T-helper 1 cell treated with Interleukin-12 subunit alpha and Interleukin-12 subunit beta and Interleukin-4 antibody, amounts not matched to agents 30 ng/mL and 1 ng/mL, for 36 hours (primary cell): ENCODE measurements at regions not wholly inside any gene's neighbourhood (a gene's known extent, or its start where the extent isn't known, plus 50 kb on each side); places are given as distances from the start of the nearest gene placed in this dataset.
"Not testable (repeated sequence)": the region's sequence is repeated elsewhere in the genome, so short reads cannot be mapped to it uniquely, and the experiment has no call there.

Source experiments
- intact Hi-C: fragments of 100-400 bp; cut with micrococcal nuclease; formaldehyde crosslinking; loops from one replicate; pipeline ENCODE4 v1.15.1; 2024

DNA sequence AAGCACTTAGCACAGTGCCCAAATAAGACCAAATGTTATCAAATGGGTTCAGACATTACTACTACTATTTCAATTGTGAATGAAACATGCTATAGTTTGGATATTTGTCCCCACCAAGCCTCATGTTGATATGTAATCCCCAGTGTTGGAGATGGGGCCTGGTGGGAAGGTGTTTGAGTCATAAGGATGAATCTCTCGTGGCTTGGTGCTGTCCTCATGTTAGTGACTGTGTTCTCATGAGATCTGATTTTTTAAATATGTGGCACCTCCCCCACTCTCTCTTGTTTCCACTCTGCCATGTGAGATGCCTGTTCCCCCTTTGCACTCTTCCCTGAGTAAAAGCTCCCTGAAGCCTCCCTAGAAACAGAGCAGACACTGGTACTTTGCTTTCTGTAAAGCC lies 148.7 kb upstream of the TGFBR2 start:
- intact Hi-C loops = no loop called here

DNA sequence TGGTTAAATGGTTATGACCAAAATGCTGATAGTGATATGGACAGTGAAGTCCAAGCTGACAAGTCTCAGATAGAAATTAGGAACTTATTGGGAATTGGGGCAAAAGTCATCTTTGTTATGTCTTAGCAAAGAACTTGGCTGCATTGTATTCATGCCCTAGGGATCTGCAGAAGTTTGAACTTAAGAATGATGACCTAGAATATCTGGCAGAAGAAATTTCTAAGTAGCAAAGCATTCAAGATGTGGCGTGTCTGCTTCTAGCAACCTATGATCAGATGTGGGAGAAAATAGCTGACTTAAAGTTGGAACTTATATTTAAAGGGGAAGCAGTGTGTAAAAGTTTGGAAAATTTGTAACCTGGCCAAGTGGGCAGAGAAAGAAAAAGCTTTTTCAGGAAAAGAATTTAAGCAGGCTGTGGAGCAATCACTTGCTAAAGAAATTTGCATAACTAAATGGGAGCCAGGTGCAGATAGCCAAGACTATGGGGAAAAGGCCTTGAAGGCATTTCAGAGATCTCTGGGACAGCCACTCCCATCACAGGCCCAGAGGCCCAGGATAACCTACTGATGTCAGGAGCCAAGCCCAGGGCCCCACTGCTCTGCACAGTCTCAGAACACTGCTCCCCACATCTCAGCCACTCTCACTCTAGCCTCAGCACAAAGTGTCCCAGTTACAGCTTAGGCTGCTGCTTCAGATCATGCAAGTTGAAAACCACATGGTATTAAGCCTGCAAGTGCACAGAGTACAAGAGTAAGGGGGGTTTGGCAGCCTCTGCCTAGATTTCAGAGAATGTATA lies 147.8 kb upstream of the TGFBR2 start:
- intact Hi-C loops = no loop called here

DNA sequence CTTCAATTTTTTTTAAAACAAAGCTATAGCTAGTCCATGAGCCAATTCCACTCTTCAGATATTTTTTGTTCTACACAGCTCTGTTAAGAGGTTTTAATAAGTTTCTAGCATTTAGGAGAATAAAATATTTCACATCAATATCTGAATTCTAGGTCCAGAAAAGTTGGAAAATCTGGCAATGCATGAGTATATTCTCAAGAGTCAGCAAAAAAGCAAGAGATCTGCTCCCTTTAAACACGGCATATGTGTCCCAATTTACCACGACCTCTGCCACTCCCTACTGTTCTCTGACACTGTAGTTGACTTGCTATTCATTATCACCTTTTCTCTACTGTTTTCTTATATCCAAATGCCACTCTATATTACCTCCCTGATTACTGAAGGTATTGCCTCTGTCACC lies 145.1 kb upstream of the TGFBR2 start:
- intact Hi-C loops = no loop called here

DNA sequence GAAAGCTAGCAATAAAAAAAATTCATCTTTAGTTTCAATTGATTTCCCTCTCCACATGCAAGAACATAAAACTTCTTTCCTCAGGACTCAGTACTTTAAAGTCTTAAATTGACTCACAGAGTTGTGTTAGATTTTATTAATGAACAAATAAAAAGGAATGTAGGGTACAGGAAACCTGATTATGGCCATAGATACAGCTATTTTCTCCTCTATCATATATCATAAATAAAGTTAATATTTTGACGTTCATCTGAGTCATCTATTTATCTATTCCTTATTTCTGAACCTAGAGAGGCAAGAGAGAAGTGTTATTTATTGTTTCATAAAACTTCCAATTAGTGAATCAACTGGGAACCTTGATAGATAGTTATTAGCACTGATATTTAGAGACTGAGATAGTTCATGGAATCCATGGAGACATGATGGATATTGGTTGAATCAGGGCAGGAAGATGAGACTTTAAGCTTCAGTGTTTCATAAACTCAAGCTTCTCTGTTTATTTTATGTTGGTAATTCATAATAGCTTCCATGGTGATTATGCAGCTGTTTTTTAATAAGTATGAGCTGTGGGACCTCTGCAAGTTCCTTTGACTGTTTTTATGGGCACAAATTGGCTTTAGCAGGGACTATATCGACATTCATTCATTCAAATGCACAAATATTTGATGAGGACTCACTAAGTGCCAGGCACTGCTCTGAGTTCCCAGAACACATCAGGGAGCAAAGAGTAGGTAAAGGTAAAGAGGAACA lies 143.5 kb upstream of the TGFBR2 start:
- intact Hi-C loops = no loop called here

DNA sequence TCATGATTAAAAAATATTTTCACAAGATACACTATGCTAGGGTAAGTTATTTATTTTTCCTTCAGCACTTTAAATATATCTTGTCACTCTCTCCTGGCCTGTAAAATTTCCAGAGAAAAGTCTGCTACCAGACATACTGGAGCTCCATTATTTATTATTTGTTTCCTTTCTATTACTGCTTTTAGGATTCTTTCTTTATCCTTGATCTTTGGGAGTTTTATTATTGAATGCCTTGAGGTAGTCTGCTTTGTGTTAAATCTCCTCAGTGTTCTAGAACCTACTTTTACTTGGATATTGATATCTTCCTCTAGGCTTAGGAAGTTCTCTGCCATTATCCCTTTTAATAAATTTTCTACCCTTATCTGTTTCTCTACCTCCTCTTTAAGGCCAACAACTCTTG lies 142.0 kb upstream of the TGFBR2 start:
- intact Hi-C loops = no loop called here

DNA sequence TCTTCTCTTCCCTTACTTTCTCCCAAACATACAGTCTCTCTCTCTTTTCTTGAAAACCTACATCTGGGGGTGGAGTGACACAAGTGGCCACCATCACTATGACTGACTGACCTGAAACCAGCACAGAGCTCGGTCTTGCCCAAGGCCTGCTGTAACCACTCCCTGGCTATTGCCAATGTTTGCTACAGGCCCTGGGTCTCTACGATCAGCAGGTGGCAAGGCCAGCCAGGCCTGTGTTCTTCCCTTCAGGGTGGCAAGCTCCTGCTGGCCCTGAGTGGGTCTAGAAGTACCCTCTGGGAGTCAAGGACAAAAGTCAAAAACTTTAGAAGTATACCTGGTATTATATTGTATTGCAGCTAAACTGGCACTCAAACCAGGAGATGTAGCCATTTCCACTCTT lies 140.9 kb upstream of the TGFBR2 start:
- intact Hi-C loops = no loop called here

DNA sequence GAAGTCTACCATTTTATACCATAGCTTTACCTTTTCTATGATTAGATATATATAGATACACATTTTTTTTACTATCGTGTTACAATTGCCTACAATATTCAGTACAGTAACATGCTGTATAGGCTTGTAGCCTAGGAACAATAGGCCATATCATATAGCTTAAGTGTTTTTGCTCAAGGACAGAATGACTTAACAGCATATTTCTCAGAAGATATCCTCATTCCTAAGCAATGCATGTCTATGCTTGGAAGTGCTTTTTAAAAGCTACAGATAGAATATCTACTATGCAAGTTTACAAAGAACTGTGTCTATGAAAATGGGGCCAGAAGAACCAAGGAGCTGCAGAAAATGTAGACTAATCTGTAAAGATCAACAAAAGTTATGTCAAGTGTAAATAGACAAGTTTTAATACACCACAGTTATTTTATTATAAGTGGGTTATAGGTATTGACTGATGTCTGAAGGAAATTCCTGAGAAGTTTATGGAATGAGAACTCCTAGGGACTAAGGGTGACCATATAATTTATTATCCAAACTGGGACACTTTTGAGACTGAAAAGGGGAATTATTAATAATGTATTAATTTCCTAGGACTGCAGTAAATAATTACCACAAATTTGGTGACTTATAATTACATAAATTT lies 138.7 kb upstream of the TGFBR2 start:
- intact Hi-C loops = no loop called here

DNA sequence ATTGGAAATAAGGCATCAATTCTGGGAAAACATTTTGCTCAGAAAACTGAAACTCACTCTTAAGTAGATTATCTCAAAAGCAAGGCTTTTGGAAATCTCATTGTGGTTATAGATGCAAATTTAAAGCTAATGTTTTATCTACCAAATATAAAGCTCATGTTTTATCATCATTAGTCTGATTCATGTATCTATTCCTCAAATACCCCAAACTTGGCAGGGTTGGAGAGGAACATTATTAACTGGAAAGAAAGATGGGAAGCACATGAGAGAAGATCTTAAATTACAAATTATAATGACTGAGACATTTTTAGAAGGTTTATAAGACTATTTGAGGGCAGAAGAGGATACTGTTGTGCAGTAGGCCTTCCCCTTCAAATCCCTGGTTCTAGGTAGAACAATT lies 137.3 kb upstream of the TGFBR2 start:
- intact Hi-C loops = no loop called here

DNA sequence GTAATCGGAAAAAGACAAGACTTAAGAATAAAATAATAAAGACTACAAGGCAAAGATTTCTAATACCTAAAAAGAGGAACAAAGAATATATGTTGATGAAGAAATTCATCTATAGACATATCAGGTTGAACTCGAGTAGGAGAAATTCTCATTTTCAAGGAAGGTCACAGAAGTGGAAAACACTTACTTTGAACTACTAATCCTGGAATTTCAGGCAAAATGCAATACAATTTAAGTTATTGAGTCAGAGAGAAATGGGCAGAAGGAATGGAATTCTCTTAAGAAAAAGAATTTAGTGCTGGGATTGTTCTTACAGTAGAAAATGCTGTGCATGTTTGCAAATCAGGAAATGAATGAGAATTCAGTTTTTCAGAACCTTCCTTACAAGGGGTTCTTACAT lies 135.9 kb upstream of the TGFBR2 start:
- intact Hi-C loops = no loop called here

DNA sequence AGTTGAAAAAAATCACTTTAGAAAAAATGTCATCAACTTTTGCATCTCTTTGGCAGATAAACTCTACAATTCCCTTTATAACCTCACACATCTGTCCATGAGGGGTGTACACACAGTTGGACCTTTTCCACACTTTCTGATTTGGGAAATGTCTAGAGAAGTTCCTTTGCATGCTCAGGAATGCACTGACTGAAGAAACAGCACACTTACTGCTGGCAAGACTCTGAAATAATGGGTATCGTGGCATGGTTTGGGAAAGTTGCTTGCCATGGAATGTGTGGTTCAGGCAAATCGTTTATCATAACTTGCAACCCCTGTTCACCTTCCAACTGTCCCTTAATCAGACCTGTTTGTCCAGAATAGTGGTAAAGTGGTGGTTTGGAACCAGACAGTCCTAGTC lies 135.3 kb upstream of the TGFBR2 start:
- intact Hi-C loops = no loop called here

DNA sequence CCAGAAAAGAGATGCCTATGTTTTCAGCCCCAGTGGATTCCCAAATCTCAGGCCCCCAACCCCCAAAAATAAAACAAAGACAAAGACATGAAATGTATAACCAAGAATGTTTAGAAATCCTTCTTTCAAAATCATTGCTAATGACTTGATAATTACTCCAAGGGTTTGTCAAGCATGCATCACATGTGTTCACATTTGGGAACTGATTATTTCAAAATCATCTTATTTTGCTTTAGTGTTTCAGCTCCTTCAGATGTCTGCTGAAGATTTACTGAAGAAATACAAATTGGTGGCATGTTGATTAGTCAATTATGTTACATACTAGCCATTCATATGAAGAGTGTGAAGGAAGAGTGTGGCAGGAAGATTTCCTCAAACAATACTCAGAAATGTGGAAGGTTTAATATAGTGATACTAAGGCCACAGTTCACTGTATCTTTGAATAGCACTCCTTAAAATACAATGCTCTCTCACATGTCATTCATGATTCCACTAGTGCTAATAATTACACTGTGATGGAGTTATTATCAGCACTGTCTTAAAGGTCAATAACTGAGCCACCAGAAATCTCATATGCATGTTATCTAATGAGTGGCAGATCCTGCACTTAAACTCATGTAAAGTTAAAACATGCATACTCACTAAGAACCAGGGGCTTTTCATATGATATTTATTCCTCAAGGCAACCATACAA lies 134.5 kb upstream of the TGFBR2 start:
- intact Hi-C loops = loop anchor here (1.0 kb wide), 1 partner anchor 14 kb away; no protein-coding TSS in a partner anchor

DNA sequence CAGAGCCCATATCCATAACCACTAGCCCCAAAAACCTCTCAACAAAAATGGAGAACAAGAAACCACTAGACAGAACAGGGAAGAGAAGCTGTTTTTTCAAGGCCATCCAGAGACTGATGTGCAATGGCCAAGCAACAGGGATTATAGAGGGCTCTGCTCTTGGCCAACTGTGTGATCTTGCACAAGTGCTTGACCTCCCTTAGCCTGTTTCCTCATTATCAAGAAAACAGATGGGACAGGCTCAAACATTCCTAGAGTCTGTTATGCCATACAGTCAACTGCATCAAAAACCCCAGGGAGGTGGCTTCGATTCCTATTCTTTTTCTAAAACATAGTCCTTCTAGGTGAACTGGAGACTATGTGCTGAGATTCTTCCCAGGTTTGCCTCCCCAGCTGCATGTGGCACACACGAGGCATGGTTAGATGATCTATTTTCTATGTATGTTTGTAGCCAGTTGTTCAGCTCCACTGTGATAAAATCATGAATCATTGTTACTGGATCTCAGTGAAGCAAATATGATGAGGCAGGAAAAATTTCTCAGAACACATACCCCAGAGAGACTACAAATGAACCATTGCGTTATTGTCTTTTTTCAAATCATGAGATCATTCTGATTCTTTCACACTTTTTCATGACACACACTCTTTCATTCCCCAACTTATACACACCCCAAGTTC lies 132.9 kb upstream of the TGFBR2 start:
- intact Hi-C loops = no loop called here

DNA sequence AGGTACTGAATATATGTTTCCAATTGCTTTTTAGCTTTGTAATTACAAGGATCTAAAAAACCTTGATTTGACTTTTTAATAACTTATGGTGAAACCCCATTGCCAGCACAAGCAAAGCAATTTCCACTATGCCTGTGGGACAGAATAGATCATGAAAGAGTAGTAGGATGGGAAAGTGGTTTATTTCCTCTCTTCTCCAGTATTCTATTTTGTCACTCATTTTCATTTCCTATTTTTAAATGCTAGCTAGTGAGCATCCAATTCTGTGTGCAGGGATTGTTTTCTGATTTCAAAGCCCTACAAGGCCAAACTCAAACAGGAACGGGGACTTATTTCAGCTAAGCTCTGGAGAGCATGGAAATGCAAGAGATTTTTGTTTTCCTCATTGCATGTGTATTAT lies 132.0 kb upstream of the TGFBR2 start:
- intact Hi-C loops = no loop called here

DNA sequence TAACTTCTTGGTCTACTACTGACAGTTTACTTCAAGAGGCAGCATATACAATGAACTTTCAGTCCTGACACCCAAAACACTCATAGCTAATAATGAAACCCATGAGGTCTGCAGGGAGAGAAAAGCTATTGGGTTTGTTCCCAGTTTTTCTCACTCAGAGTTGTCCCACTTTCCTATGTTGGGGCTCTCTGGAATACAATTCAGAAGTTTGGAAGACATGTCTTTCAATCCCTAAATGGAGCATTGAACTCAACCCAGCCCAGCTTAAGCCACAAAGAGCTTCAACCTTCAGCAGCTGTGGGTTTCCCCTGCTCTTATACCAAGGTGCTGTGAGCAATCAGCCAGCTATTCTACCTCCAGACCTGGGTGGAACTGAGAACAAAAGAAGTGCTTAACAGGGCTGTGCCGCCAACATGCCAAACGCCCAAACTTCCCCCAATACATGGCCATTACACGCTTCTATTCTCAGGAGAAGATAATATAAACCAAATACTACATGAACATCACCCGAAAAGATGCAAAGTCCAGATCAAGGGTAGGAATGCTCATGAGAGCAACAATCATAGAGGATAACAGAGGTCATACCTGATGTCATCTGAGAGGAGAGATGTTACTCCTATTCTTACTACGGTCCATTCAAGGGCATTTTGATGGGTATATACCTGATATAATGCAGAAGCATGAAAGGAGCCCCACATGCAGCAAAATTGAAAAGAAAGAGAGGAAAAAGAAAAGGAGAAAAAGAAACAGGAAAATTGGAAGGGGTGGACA lies 131.2 kb upstream of the TGFBR2 start:
- intact Hi-C loops = loop anchor here (5.0 kb wide), 1 partner anchor 132 kb away; the partner anchor contains the start of gene TGFBR2

DNA sequence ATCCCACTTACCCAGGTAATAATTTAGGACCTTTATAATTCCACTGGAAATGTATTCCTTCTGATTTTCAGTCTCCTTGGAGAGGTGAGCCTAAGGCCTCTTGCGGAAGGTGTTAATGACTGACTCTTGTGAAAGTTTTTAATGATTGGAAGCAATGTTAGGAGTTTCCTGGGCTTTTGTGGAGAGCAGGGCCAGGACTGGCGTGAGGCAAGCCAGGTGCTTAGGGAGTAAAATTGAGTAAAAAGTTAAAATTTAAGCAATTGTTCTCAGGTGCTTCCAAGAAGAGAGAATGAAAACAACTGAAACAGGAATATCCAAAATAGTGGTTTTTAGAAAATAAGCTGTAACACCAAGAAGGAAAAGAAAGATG lies 130.6 kb upstream of the TGFBR2 start:
- intact Hi-C loops = loop anchor here (5.0 kb wide), 1 partner anchor 132 kb away; the partner anchor contains the start of gene TGFBR2

DNA sequence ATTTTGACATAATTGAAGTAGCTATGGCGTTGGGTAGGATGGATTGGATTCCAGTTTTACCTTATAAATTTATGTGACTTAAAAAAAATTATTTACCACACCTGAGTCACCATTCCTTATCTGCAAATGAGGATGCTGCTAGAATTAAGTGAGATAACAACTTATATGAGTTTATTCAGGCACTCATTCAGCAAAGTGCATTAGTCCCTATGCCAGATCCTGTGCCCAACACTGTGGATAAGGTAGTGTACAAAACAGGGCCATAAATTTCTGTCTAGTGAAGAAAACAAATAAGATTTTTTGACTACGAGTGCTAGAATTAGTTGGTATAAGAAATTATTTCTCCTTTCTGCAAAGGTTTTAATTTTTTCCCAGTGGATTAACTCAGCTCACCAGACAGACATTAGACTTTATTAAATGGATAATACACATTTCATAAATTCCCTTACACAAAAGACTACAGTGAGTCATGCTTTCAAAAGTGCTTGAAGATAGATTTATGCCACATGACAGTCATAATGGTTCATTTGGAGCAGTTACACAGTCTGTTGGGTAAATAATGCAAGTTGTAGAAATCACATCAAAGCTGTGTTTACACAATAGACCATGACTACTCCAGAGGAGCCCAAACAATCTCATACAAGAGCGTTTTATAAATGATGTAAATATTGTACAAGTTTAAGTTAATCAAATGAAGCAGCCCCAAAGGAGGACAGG lies 129.9 kb upstream of the TGFBR2 start:
- intact Hi-C loops = loop anchor here (5.0 kb wide), 1 partner anchor 131 kb away; the partner anchor contains the start of gene TGFBR2

DNA sequence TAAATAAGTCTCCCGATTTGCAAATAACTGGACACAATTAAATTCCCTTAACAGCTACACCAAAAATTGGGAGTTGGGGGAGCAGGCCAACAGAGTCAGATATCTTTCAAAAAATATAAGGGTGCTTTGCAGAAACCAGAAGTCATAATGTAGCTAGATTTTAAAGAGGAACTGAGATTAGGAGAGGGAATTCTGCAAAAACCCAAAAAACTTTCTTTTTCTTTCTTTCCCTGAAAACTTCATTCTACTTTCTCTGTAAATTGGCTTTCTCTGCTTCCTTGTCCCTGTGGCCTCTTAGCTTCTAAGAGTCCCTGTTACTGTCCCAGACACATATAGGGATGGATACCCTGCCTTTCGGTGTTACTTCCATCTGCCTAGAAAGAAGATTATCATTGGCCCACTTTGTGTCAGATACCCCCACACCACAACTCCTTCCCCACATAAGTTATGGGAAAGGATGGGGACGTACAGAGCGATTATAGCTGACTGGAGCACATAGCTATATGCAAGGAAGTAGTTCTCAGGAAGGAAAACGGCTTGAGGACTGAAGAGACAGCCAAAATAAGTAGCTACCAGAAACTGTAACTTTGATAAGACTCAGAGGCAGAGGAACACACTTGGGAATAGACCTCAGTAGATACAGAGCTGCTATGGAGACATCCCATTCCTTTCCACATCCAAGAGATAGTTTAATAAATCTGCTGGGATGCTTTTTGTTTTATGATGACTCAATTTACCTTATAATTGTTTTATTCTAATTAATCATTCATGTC lies 129.1 kb upstream of the TGFBR2 start:
- intact Hi-C loops = loop anchor here (5.0 kb wide), 1 partner anchor 130 kb away; the partner anchor contains the start of gene TGFBR2

DNA sequence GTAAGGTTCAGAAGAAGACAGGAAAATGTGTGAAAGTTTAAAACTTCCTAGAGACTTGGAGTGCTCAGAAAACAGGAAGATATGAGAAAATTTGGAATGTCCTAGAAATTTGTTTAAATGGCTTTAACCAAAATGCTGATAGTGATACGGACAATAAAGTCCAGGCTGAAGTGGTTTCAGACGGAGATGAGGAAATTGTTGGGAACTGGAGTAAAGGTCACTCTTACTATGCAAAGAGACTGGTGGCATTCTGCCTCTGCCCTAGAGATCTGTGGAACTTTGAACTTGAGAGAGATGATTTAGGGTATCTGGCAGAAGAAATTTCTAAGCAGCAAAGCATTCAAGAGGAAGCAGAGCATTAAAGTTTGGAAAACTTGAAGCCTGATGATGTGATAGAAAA lies 126.7 kb upstream of the TGFBR2 start:
- intact Hi-C loops = loop anchor here (5.0 kb wide), 1 partner anchor 128 kb away; the partner anchor contains the start of gene TGFBR2

DNA sequence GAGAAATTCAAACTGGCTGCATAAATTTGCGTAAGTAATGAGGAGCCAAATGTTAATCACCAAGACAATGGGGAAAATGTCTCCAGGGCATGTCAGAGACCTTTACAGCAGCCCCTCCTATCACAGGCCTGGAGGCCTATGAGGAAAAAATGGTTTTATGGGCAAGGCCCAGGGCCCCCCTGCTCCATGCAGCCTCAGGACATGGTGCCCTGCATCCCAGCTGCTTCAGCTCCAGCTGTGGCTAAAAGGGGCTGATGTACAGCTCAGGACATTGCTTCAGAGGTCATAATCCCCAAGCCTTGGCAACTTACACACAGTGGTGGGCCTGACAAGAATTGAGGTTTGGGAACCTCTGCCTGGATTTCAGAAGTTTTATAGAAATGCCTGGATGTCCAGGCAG lies 126.2 kb upstream of the TGFBR2 start:
- intact Hi-C loops = not testable (repeated sequence)
